ENCODE measurements at regions not wholly inside any gene's neighbourhood (a gene's known extent, or its start where the extent isn't known, plus 50 kb on each side); places are given as distances from the start of the nearest gene placed in this dataset.

- DNase-seq (ENCODE audit: extremely low read depth in 1 of 2, low read depth in 1 of 2): no peak
Measured at GRCh38 chr2:40760071-40760666, 308.3 kb upstream of the SLC8A1 start.

- DNase-seq (ENCODE audit: extremely low read depth in 1 of 2, low read depth in 1 of 2): no peak
Measured at GRCh38 chr2:40773291-40773690, 321.4 kb upstream of the SLC8A1 start.

DNA sequence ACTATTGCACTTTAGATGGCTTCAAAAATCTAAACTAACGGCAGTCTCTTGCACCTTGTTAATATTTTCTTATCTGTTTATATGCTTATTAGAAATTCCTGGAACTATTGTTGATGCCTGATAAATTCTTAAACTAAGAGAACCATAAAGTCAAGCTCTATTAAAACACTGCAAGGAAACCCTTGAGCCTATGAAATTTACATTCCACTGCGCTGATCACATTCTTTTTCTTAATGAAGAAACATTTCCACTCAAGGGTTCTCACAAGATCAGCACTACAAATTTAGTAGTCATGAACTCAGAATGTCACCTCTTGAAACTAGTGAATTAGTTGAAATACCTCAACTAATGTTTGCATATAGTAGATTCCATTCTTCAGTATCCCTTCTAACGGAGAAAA is 331.8 kb upstream of the SLC8A1 start:
- no peak for DNase-seq (ENCODE audit: extremely low read depth in 1 of 2, low read depth in 1 of 2)

DNA sequence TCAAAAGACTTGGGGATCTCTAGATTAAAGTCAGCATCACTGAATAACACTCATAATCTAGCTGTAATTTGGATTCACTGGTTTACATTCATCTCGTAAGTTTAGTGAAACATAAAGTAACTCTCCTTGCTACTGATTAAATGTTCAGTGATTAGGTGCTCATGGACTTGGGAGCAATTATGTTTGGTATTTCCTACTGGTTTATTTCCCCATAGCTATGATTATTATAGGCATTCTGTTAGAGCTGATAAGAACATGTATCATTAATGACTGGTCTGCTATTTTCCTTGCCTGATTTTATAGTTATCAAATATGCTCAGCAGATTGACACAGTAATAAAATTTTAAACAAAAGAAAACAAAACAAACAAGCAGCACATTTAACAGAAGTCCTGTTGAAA is 334.7 kb upstream of the SLC8A1 start:
- DNase-seq (ENCODE audit: extremely low read depth in 1 of 2, low read depth in 1 of 2): no peak

DNA sequence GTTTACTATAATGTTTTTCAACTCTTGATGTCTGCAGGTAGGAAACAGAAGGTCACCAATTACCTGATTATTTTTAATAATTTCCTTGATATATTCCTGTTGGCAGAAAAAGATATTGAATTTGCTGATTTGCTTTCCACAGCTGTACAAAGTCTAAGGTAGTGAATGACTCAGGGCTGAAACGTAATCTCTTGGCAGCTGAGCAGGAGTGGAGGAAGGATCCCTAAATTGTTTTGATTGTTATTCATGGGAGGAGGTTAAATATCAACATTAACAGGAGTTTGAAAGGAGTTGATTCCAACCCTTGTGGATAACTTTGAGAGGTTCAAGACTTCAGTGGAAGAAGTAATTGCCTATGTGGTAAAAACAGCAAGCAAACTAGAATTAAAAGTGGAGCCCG is 345.2 kb upstream of the SLC8A1 start:
- no peak for DNase-seq (ENCODE audit: extremely low read depth in 1 of 2, low read depth in 1 of 2)

- DNase-seq (ENCODE audit: extremely low read depth in 1 of 2, low read depth in 1 of 2): no peak
Measured at GRCh38 chr2:40803900-40804299, 352.0 kb upstream of the SLC8A1 start.

DNA sequence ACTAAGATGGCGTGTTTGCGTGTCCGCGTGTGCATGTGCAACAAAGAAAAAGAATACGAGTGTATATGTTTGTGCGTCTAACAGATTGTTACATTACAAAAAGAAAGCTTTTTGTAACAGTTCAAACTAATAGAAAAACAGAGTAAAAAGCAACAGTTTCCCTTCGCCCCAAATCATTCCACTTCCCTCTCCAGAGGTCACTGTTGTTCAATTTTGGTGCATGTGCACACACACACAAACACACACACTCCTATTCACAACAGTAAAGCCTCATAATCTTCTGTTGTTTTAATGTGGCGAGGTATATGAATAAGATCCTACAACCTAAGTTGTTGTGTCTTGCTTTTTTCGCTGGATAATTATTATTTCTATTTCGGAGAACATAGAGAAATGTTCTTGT is 357.3 kb upstream of the SLC8A1 start:
- DNase-seq (ENCODE audit: extremely low read depth in 1 of 2, low read depth in 1 of 2): no peak

DNA sequence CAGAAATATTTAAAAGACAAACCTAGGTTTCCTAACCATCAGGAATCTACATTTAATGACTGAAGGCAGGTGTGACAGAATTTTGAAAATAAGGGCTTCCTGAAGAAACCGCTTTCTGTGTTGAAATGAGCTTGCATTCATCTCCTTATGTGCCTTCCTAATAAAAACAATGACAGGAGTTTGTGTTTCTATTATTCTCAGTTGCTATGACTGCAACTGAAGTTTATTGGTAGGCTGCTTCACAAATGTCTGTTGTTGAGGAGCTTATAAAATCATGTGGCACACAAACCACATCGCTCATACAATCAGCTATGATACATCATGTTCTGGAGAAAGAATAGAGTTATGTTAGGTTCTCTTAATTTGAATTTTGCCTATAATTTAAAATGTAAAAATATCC is 362.7 kb upstream of the SLC8A1 start:
- no peak for DNase-seq (ENCODE audit: extremely low read depth in 1 of 2, low read depth in 1 of 2)

DNA sequence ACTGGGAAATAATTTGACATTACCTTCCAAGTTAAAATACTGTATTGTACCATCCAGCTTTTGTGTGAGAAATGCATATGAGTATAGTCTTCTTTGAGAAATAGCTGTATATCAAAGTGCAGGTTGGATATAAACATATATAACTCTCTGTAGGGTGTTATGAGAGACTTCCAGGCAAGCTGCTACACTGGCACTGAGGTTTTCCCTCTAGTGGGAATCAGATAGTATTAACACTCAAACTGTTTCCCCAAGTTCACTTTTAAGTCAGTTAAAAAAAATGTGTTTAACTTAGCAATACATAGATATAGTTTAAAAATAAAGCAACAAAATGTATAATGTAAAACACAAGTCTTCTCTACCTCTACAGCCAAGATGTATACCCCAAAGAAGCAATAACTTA is 368.4 kb upstream of the SLC8A1 start:
- DNase-seq (ENCODE audit: extremely low read depth in 1 of 2, low read depth in 1 of 2): no peak

GRCh38 chr2:40823478-40823877 is 371.6 kb upstream of the SLC8A1 start:
- DNase-seq (ENCODE audit: extremely low read depth in 1 of 2, low read depth in 1 of 2): no peak

DNA sequence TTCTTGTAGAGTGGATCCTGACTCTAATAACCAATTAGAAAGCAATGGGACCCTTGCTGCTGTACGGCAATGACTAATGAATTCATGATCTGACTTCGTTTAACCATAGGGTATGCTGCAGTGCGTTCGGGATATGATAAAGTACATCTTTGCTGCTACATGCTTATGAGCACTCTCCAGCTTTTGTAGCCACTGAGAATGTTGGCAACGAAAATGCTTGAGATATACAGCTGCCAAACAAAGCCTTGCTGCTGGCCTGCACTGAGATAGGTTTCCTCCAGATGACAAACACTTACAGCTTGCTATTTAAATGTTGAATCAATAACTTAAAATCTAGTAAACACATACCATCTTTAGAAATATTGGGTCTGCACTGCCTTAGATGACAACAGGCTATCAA is 372.4 kb upstream of the SLC8A1 start:
- DNase-seq (ENCODE audit: extremely low read depth in 1 of 2, low read depth in 1 of 2): no peak

DNA sequence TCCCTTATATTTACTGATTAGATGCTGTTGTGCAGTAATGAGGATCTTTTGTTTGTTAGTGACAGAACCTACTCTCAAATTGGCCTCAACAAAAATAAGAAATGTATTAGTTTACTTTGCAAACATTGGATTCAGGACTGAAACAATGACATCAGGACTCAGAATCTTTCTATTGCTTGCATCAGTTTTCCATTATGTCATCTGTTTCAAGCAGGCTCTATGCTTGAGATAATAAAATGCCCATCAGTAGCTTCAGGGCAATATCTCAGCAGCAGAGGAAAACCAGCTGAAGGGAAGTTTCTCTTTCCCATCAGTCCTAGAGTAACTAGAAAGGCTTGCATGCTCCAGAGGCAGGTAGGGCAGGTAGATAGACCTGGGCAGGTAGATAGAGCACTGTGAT is 375.5 kb upstream of the SLC8A1 start:
- no peak for DNase-seq (ENCODE audit: extremely low read depth in 1 of 2, low read depth in 1 of 2)

GRCh38 chr2:40831321-40831873 is 379.5 kb upstream of the SLC8A1 start:
- no peak for DNase-seq (ENCODE audit: extremely low read depth in 1 of 2, low read depth in 1 of 2)

GRCh38 chr2:40841856-40842255 is 390.0 kb upstream of the SLC8A1 start:
- DNase-seq (ENCODE audit: extremely low read depth in 1 of 2, low read depth in 1 of 2): no peak

GRCh38 chr2:40844353-40845277 is 392.7 kb upstream of the SLC8A1 start:
- DNase-seq (ENCODE audit: extremely low read depth in 1 of 2, low read depth in 1 of 2): no peak

DNA sequence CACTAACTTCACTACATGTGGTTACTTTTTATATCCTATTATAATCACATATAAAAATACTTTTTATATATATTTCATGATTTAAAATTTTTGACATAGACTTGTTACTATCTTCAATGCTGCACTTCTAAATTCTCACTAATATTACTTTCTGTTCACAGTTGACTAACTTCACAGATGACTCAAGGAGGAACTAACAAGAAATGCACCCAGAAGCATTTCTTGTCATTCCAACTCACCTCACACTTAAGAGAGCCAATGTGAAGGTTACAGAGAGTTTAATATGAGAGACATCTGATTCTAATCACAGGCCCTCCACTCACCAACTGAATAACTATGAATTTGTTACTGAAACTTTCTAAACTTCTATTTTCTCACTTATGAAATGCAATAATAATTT is 399.8 kb upstream of the SLC8A1 start:
- no peak for DNase-seq (ENCODE audit: extremely low read depth in 1 of 2, low read depth in 1 of 2)

DNA sequence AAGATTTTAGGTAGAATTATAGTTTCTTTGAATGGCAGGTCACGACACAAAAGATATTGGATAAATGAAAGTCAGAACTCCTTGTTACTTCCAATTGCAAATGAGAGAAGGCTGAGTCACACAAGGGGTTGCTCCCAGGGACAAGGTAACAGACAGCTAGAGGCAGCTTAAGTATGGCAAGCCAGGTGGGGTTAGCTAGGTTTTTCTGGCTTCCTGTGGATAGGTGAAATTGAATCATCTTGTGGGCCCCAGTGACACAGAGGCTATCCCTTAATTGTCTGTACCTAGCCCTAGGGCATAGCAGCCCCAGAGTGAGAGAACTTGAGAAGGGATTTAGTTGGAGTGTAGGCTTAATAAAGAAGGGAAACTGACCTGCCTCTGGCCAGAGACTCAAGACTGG is 407.7 kb upstream of the SLC8A1 start:
- DNase-seq (ENCODE audit: extremely low read depth in 1 of 2, low read depth in 1 of 2): no peak

DNA sequence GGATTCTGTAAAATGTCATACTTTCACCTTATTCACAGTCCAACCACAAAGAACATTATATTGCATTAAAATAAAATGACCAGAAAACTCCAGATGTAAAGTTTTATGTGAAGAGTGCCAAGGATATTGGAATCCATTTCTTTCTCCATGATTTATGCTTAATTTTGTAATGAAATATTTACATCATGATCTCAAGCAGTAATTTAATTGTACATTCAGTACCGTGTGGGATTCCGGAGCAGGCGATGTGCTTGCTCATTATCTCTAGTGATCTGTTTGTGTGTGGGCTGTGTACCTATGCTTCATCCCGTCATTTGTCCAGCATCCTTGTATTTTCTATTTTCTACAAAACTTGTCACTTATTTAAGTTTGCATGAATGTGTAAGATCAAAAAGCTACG is 415.9 kb upstream of the SLC8A1 start:
- no peak for DNase-seq (ENCODE audit: extremely low read depth in 1 of 2, low read depth in 1 of 2)

- DNase-seq (ENCODE audit: extremely low read depth in 1 of 2, low read depth in 1 of 2): no peak
Measured at GRCh38 chr2:40872580-40872979, 420.7 kb upstream of the SLC8A1 start.

- DNase-seq (ENCODE audit: extremely low read depth in 1 of 2, low read depth in 1 of 2): no peak
Measured at GRCh38 chr2:40874380-40874779, 422.5 kb upstream of the SLC8A1 start.

DNA sequence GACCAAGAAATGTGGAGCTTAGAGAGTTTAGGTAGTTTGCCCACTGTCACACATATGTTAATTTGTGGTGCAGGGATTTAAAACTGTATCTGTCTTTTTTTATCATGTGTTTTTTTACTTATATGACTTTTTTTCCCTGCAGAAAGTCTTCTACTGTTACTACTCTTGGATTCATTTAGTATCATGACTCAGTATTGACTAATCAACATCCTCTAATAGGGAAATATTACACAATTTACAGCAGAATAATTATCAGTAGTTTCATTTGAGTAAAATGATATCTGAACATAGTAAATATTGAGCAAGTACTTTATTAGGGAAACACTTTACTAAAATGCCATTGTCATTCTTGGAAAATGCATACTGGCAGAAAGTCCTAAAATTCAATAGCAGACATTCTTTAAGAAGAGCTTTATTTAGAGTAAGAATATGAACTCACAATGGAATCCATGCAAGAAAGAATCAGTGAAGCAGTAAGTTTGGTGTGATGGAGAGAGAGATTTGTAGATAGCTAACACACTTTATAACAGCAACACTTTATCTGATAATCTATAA is 425.9 kb upstream of the SLC8A1 start:
- no peak for DNase-seq (ENCODE audit: extremely low read depth in 1 of 2, low read depth in 1 of 2)

- no peak for DNase-seq (ENCODE audit: extremely low read depth in 1 of 2, low read depth in 1 of 2)
Measured at GRCh38 chr2:40879305-40879704, 427.4 kb upstream of the SLC8A1 start.
